RCC 7860 (cell line): ENCODE measurements at regions not wholly inside any gene's neighbourhood (a gene's known extent, or its start where the extent isn't known, plus 50 kb on each side); places are given as distances from the start of the nearest gene placed in this dataset.
"Not testable (repeated sequence)": the region's sequence is repeated elsewhere in the genome, so short reads cannot be mapped to it uniquely, and the experiment has no call there.

Experiments used
- DNase-seq: peaks from one replicate; pipeline ENCODE4 v3.0.0-alpha.2; 2015; ENCODE audit warnings: low spot score
- FAIRE-seq: peaks from 2 replicates; lab custom pipeline; 2012; peaks lifted over from hg19 to GRCh38; lab: Jason Lieb, UNC

GRCh38 chr5:35561396-35561795 is 56.3 kb upstream of the SPEF2 start:
- FAIRE-seq (peak; percentile 40), DNase-seq (no peak)

DNA sequence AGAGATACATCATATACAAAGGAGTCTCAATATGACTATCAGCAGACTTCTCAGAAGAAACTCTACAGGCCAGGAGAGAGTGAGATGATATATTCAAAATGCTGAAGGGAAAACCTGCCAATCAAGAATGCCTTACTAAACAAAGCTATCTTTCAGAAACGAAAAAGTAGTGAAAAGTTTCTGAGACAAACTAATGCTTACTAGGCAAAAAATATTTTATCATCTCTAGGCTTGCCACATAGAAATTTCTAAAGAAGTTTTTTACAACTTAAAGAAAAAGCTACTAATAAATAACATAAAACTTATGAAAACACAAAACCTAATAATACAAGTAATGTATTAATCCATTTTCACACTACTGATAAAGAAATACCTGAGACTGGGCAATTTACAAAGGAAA is 59.9 kb upstream of the SPEF2 start:
- DNase-seq (no peak), FAIRE-seq (no peak)

DNA sequence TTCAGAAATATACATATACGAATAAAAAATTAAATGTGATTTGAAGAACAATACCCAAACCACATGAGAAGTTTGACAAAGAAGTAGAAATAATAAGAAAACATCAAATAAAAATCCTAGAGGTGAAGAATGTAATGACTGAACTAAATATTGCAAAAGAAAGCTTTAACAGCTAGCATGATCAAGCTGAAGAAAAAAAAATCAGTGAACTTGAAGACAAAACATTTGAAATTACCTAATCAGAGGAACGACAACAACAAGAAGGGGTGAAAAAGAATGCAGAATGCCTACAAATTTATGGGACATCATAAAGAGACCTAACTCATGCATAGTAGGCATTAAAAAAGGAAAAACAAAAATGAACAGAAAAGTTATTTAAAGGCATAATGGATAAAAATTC is 60.5 kb upstream of the SPEF2 start:
- FAIRE-seq (peak; percentile 16), DNase-seq (no peak)

DNA sequence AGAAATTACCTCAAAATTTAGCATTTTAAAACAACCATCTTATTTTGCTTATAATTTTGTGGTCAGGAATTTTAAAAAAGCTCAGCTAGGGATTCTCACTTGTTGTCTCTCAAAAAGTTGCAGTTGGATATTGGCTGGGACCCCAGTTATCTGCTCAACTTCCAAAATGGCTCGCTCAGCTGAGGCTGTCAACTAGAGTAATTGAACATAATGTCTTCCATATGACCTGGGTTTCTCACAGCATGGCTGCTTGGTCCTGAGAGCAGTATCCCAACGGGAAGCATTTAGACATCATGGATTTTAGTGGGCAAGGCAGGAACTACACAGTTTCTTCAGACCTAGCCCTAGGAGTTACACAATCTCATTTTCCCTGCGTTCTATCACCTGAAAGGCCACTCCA is 63.6 kb upstream of the SPEF2 start:
- no peak for FAIRE-seq
- DNase-seq = no peak

DNA sequence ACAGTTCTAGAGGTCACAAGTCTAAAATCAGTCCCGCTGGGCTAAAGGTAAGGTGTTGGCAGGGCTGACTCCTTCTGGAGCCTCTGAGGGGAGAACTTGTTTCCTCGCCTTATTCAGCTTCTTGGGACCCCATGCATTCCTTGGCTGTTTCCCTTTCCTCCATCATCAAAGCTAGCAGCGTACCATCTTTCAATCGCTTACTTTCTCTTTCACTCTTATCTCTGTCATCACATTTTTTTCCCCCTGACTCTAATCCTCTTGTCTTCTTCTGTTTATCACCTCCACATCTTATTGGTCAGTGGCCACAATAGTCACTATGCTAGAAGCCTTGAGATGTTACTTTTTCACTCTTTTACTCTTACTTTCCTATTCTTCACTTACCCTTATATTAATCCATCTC is 72.5 kb upstream of the SPEF2 start:
- FAIRE-seq = no peak
- no peak for DNase-seq

- DNase-seq (no peak), FAIRE-seq (no peak)
These were observed 74.3 kb upstream of the SPEF2 start for GRCh38 chr5:35543408-35543807.

GRCh38 chr5:35540002-35540401 is 77.7 kb upstream of the SPEF2 start:
- FAIRE-seq = no peak
- no peak for DNase-seq

DNA sequence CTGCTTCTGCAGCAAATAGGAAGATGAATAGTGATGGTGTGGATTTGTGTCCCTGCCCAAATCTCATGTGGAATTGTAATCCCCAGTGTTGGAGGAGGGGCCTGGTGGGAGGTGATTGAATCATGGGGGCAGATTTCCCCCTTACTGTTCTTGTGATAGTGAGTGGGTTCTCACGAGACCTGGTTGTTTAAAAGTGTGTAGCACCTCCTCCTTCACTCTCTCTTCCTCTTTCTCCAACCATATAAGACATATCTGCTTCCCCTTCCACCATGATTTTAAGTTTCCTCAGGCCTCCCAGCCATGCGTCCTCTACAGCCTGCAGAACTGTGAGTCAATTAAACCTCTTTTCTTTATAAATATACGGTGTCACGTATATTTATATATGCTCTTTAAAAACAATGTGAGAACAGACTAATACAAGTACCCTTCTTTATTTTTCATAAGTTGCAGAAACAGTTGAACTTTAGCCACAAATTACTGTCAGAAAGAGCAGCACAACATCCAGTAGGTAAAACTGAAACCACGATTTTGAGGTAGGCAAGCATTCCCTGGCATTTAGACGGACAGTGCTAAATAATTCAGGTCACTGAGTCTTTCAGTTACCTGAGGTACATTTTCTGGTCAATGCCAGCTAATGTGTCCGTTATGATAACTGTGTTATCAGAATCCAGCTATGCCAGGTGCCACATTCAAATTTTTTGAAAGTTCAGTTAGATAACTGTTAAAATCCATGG is 79.3 kb upstream of the SPEF2 start:
- no peak for DNase-seq
- FAIRE-seq = no peak

- FAIRE-seq = no peak
- DNase-seq = no peak
These were observed 84.5 kb upstream of the SPEF2 start for GRCh38 chr5:35533156-35533555.

GRCh38 chr5:35531553-35531952 is 86.1 kb upstream of the SPEF2 start:
- not testable (repeated sequence) for FAIRE-seq, DNase-seq

- no peak for FAIRE-seq
- DNase-seq = no peak
These were observed 99.6 kb upstream of the SPEF2 start for GRCh38 chr5:35518104-35518503.

GRCh38 chr5:35516271-35516670 is 101.4 kb upstream of the SPEF2 start:
- DNase-seq (no peak), FAIRE-seq (no peak)

- DNase-seq (no peak), FAIRE-seq (no peak)
These were observed 104.1 kb upstream of the SPEF2 start for GRCh38 chr5:35513612-35514011.

DNA sequence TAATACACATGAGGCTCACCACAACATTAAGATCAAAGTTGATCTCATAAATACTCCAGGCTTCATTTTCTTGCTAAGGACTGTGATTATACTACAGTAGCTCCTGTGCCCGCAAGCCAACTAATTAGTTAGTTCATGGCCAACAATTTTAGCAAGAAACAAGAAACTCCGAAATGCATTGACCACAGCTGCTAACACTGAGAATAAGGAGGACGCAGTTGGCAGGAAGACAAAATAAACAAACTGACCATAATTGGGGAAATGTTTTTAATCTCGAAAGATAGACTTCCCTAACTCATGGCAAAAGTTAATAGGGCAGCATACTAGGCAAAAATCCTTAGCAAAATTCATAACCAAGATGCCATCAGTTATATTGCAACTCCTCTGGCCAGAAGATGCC is 115.5 kb upstream of the SPEF2 start:
- DNase-seq (no peak), FAIRE-seq (no peak)

- DNase-seq (no peak), FAIRE-seq (no peak)
These were observed 128.9 kb upstream of the SPEF2 start for GRCh38 chr5:35488791-35489190.

DNA sequence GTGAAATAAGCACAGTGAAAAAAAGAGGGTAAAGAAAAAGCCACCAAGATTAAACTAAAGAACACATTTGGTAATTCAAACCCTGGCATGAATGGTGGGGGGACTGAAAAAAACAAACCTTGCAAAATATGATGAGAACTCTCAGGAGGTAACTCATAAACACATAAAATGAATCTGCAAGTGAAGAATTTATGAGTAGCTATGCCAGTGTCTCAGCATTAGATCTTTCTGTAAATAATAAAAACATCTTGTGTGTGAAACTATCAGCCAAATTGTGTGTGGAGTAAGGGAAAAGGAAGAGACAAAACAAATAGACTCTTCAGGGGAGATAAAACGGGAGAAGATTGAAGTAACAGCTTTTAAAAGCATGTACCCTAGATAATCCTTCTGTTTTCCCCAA is 129.6 kb upstream of the SPEF2 start:
- FAIRE-seq (no peak), DNase-seq (no peak)

- FAIRE-seq (no peak), DNase-seq (no peak)
These were observed 130.2 kb upstream of the SPEF2 start for GRCh38 chr5:35487233-35488025.

- FAIRE-seq (no peak), DNase-seq (no peak)
These were observed 132.2 kb upstream of the SPEF2 start for GRCh38 chr5:35485487-35485886.

- DNase-seq (no peak), FAIRE-seq (no peak)
These were observed 133.4 kb upstream of the SPEF2 start for GRCh38 chr5:35484241-35484640.

DNA sequence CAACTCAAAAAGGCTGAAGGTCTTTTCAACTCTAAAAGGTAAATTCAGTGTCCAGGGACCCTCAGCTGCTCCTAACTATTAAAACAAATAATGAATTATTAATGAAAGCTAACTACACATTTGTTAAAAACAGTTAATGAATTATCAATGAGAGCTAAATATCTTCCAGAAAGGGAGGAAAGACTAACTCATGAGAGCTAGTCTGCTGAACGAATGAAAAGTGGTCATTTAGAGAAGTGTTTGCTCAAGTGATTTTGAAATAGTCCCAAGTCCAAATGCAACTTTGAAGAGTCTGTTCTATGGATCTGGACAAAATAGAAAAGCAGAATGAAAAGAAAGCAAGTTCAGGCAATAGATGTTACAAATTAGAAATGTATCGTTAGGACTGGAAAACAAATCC is 133.9 kb upstream of the SPEF2 start:
- DNase-seq = no peak
- no peak for FAIRE-seq

- DNase-seq = no peak
- peak; percentile 50 for FAIRE-seq
These were observed 134.5 kb upstream of the SPEF2 start for GRCh38 chr5:35483191-35483590.

- FAIRE-seq (no peak), DNase-seq (no peak)
These were observed 135.4 kb upstream of the SPEF2 start for GRCh38 chr5:35482167-35482755.
